Testis (tissue), 2 donors: ENCODE measurements at regions not wholly inside any gene's neighbourhood (a gene's known extent, or its start where the extent isn't known, plus 50 kb on each side); places are given as distances from the start of the nearest gene placed in this dataset.

ENCODE experiments used
- DNase-seq: peaks from one replicate; pipeline ENCODE4 v3.0.0-alpha.2; 2019
- H3K27ac ChIP-seq, 2 donors: fragments of 200-600 bp; sonication (generic); one replicate each; pipeline ENCODE4 v1.5.1; 2019
- H3K27me3 ChIP-seq: fragments of 200-600 bp; sonication (generic); one replicate; pipeline ENCODE4 v1.5.1; 2019
- H3K36me3 ChIP-seq: fragments of 200-600 bp; sonication (generic); one replicate; pipeline ENCODE4 v1.5.1; 2017; ENCODE audit warnings: low read depth; ENCODE audit errors: missing control alignments
- H3K4me1 ChIP-seq: fragments of 200-600 bp; sonication (generic); one replicate; pipeline ENCODE4 v1.5.1; 2019
- H3K4me3 ChIP-seq, 2 donors: fragments of 200-600 bp; sonication (generic); one replicate each; pipeline ENCODE4 v1.5.1; 2017 to 2019
- H3K9me3 ChIP-seq: fragments of 200-600 bp; sonication (generic); one replicate; pipeline ENCODE4 v1.5.1; 2017
- POLR2A ChIP-seq: fragments of 450-650 bp; IDR thresholded peaks from one replicate; pipeline ENCODE4 v1.6.1; 2017; ENCODE audit warnings: antibody characterized with exemption, mild to moderate bottlenecking, moderate library complexity
- WGBS, 2 donors: methylation state at CpG; one replicate each; pipeline ENCODE4 v1.1.5; 2018; 5-methylcytosine and 5-hydroxymethylcytosine counted together
- intact Hi-C: fragments of 100-400 bp; cut with DNase I; formaldehyde crosslinking; loops from one replicate; pipeline ENCODE4 v1.15.1; 2023; ENCODE audit warnings: low total_unique reads
- TF ChIP-seq, protein P1 (sequence below), 3 experiments: fragments of 450-650 bp in 2 of 3; fragments of 200-600 bp in 1 of 3; sonication (generic) in 1 of 3; IDR thresholded peaks; one replicate each; pipeline ENCODE4 v1.5.1; 2016 to 2019; ENCODE audit warnings: antibody characterized with exemption in 3 of 3, mild to moderate bottlenecking in 2 of 3, moderate library complexity in 1 of 3

GRCh38 chr7:16348251-16348650 lies 73.1 kb downstream of the CRPPA start:
- TF ChIP-seq, protein P1, sequence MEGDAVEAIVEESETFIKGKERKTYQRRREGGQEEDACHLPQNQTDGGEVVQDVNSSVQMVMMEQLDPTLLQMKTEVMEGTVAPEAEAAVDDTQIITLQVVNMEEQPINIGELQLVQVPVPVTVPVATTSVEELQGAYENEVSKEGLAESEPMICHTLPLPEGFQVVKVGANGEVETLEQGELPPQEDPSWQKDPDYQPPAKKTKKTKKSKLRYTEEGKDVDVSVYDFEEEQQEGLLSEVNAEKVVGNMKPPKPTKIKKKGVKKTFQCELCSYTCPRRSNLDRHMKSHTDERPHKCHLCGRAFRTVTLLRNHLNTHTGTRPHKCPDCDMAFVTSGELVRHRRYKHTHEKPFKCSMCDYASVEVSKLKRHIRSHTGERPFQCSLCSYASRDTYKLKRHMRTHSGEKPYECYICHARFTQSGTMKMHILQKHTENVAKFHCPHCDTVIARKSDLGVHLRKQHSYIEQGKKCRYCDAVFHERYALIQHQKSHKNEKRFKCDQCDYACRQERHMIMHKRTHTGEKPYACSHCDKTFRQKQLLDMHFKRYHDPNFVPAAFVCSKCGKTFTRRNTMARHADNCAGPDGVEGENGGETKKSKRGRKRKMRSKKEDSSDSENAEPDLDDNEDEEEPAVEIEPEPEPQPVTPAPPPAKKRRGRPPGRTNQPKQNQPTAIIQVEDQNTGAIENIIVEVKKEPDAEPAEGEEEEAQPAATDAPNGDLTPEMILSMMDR (IDR thresholded peaks at IDR 0.05), result no peak
- TF ChIP-seq POLR2A, result no peak
- Histone ChIP-seq H3K4me1 (no peaks in the 10 kb centered on the region), H3K36me3 (no peaks in the 10 kb centered on the region), H3K27me3 (no peaks in the 10 kb centered on the region), H3K4me3 (no peak overlapping the region), H3K9me3 (no peaks in the 10 kb centered on the region), H3K27ac (no peak overlapping the region)
- 75 to 83% methylated on average over 4 of the region's 4 CpGs for whole genome bisulfite sequencing, 2 donors
- intact Hi-C loops, result no loop called here
- DNase-seq, result no peak

DNA sequence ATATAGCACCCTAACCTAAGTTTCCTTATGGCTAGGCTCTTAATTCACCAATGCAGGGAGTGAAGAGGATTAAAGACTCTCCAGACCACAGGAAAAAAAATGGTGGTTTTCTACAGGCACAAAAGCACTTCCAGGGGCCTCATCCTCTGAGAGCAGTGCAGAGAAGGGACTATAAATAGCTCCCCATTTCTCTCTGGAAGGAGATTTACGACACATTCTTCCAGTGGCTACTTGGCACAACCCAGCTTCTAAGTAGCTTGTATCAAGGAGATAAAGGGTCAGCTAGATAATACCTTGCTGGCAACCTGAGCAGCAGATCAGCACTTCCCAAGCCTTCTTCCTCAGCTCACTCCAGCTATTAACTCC lies 73.5 kb downstream of the CRPPA start:
- Histone ChIP-seq H3K36me3 (no peaks in the 10 kb centered on the region), H3K4me3 (no peak overlapping the region), H3K27me3 (no peaks in the 10 kb centered on the region), H3K4me1 (no peaks in the 10 kb centered on the region), H3K9me3 (no peaks in the 10 kb centered on the region), H3K27ac (no peak overlapping the region)
- intact Hi-C loops, result no loop called here
- TF ChIP-seq, protein P1 (IDR thresholded peaks at IDR 0.05), result no peak
- no peak for TF ChIP-seq POLR2A
- 34 to 63% methylated on average over 1 of the region's 1 CpG for WGBS, 2 donors
- no peak for DNase-seq

DNA sequence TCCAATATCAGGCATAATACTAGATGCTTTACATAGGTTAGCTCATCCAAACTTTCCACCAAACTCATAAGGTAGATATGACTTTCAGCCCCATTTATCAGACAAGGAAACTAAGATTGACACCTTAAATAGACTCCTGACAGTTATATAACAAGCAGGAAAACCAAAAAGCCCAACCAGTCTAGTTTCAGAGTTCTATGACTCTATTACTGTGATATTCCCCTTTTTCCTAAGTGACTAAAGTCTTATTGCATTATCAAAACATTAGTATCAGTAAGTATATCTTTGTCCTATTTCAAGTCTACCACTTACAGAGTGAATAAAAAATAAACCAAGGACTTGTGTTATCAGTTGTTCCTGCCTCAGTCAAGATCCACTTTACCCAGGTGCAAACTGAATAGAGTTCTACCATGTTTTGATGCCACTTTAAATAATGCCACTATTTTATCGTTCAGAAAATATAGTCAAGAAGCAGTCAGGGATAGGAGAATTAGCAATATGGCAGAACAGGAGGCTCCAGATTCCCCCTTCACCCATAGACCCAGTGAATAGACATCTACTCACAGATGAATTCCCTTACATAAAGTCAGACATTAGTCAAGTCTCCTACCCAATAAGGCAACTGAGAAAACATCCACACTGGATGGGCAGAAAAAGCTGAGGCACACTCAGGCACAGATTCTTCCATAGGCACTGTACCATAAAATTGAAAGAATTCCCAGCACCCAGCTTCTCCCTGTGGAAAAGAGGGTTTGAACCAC lies 74.1 kb downstream of the CRPPA start:
- intact Hi-C loops, result no loop called here
- no peak overlapping the region for H3K4me3 ChIP-seq
- H3K36me3 ChIP-seq, result no peaks in the 10 kb centered on the region
- no peak for DNase-seq
- H3K4me1 ChIP-seq, result no peaks in the 10 kb centered on the region
- H3K27me3 ChIP-seq, result no peaks in the 10 kb centered on the region
- H3K27ac ChIP-seq, result no peak overlapping the region
- TF ChIP-seq, protein P1 (IDR thresholded peaks at IDR 0.05), result no peak
- 75 to 93% methylated on average over 1 of the region's 1 CpG for WGBS, 2 donors
- no peaks in the 10 kb centered on the region for H3K9me3 ChIP-seq

GRCh38 chr7:16345979-16346958 lies 75.1 kb downstream of the CRPPA start:
- no peak for DNase-seq
- intact Hi-C loops, result no loop called here
- no peak overlapping the region for H3K27ac ChIP-seq
- H3K36me3 ChIP-seq, result no peaks in the 10 kb centered on the region
- WGBS, 2 donors, result 62 to 72% methylated on average over 5 of the region's 5 CpGs
- TF ChIP-seq, protein P1 (IDR thresholded peaks at IDR 0.05), result no peak
- no peak for TF ChIP-seq POLR2A
- no peaks in the 10 kb centered on the region for H3K9me3 ChIP-seq
- H3K4me1 ChIP-seq, result no peaks in the 10 kb centered on the region
- H3K27me3 ChIP-seq, result no peaks in the 10 kb centered on the region
- no peak overlapping the region for H3K4me3 ChIP-seq
